ENCODE measurements at regions not wholly inside any gene's neighbourhood (a gene's known extent, or its start where the extent isn't known, plus 50 kb on each side); places are given as distances from the start of the nearest gene placed in this dataset.
A peak's percentile ranks its signal among the peaks of the same experiment; 100 is the strongest.
"Not testable (repeated sequence)": the region's sequence is repeated elsewhere in the genome, so short reads cannot be mapped to it uniquely, and the experiment has no call there.

GRCh38 chr17:70584255-70584654, 414.9 kb downstream of the KCNJ2 start:
- no peak for DNase-seq (ENCODE audit: low read depth)
- Histone ChIP-seq H3K27me3 (ENCODE audit: control insufficient read depth, insufficient read depth, low read length) (no peaks in the 10 kb centered on the region), H3K36me3 (ENCODE audit: control insufficient read depth, insufficient read depth, low read length) (no peaks in the 10 kb centered on the region), H3K4me3 (ENCODE audit: low read depth, low read length) (no peak overlapping the region)
- no peak for TF ChIP-seq CTCF (IDR thresholded peaks at IDR 0.05; ENCODE audit: insufficient read depth, low read length, poor library complexity, severe bottlenecking)

GRCh38 chr17:70588003-70588402, 418.7 kb downstream of the KCNJ2 start:
- Histone ChIP-seq H3K27me3 (ENCODE audit: control insufficient read depth, insufficient read depth, low read length) (no peaks in the 10 kb centered on the region), H3K36me3 (ENCODE audit: control insufficient read depth, insufficient read depth, low read length) (no peaks in the 10 kb centered on the region), H3K4me3 (ENCODE audit: low read depth, low read length) (no peak overlapping the region)
- peak; percentile 18 for DNase-seq (ENCODE audit: low read depth)
- TF ChIP-seq CTCF (IDR thresholded peaks at IDR 0.05; ENCODE audit: insufficient read depth, low read length, poor library complexity, severe bottlenecking) = no peak

GRCh38 chr17:70597774-70598173, 428.4 kb downstream of the KCNJ2 start:
- no peaks in the 10 kb centered on the region for H3K27me3 ChIP-seq (ENCODE audit: control insufficient read depth, insufficient read depth, low read length)
- no peak for DNase-seq (ENCODE audit: low read depth)
- no peak overlapping the region for H3K4me3 ChIP-seq (ENCODE audit: low read depth, low read length)
- TF ChIP-seq CTCF (IDR thresholded peaks at IDR 0.05; ENCODE audit: insufficient read depth, low read length, poor library complexity, severe bottlenecking) = no peak
- H3K36me3 ChIP-seq (ENCODE audit: control insufficient read depth, insufficient read depth, low read length) = no peaks in the 10 kb centered on the region

- Histone ChIP-seq H3K27me3 (ENCODE audit: control insufficient read depth, insufficient read depth, low read length) (no peaks in the 10 kb centered on the region), H3K4me3 (ENCODE audit: low read depth, low read length) (no peak overlapping the region), H3K36me3 (ENCODE audit: control insufficient read depth, insufficient read depth, low read length) (no peaks in the 10 kb centered on the region)
- DNase-seq (ENCODE audit: low read depth) = no peak
- no peak for TF ChIP-seq CTCF (IDR thresholded peaks at IDR 0.05; ENCODE audit: insufficient read depth, low read length, poor library complexity, severe bottlenecking)
These were observed 429.9 kb downstream of the KCNJ2 start for GRCh38 chr17:70599198-70599597.

GRCh38 chr17:70599945-70600344, 430.6 kb downstream of the KCNJ2 start:
- not testable (repeated sequence) for H3K36me3 ChIP-seq (ENCODE audit: control insufficient read depth, insufficient read depth, low read length); DNase-seq (ENCODE audit: low read depth); H3K27me3 ChIP-seq (ENCODE audit: control insufficient read depth, insufficient read depth, low read length); H3K4me3 ChIP-seq (ENCODE audit: low read depth, low read length)

- TF ChIP-seq CTCF (IDR thresholded peaks at IDR 0.05; ENCODE audit: insufficient read depth, low read length, poor library complexity, severe bottlenecking) = no peak
- Histone ChIP-seq H3K4me3 (ENCODE audit: low read depth, low read length) (no peak overlapping the region), H3K36me3 (ENCODE audit: control insufficient read depth, insufficient read depth, low read length) (no peaks in the 10 kb centered on the region), H3K27me3 (ENCODE audit: control insufficient read depth, insufficient read depth, low read length) (no peaks in the 10 kb centered on the region)
- no peak for DNase-seq (ENCODE audit: low read depth)
These were observed 433.9 kb downstream of the KCNJ2 start for GRCh38 chr17:70603226-70603625.
